ENCODE measurements at regions not wholly inside any gene's neighbourhood (a gene's known extent, or its start where the extent isn't known, plus 50 kb on each side); places are given as distances from the start of the nearest gene placed in this dataset.

- Histone ChIP-seq H3K27me3 (no peaks in the 10 kb centered on the region), H3K36me3 (no peaks in the 10 kb centered on the region), H3K9me3 (no peaks in the 10 kb centered on the region), H3K4me1 (ENCODE audit: control insufficient read depth in 1 of 2, insufficient read depth in 1 of 2, low read depth in 1 of 2, low read length in 1 of 2) (no peaks in the 10 kb centered on the region), H3K4me3 (ENCODE audit: low read depth in 1 of 2, low read length in 1 of 2) (no peak overlapping the region), H3K27ac (no peak overlapping the region)
- TF ChIP-seq, protein P1, sequence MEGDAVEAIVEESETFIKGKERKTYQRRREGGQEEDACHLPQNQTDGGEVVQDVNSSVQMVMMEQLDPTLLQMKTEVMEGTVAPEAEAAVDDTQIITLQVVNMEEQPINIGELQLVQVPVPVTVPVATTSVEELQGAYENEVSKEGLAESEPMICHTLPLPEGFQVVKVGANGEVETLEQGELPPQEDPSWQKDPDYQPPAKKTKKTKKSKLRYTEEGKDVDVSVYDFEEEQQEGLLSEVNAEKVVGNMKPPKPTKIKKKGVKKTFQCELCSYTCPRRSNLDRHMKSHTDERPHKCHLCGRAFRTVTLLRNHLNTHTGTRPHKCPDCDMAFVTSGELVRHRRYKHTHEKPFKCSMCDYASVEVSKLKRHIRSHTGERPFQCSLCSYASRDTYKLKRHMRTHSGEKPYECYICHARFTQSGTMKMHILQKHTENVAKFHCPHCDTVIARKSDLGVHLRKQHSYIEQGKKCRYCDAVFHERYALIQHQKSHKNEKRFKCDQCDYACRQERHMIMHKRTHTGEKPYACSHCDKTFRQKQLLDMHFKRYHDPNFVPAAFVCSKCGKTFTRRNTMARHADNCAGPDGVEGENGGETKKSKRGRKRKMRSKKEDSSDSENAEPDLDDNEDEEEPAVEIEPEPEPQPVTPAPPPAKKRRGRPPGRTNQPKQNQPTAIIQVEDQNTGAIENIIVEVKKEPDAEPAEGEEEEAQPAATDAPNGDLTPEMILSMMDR (IDR thresholded peaks at IDR 0.05): no peak
Observed at GRCh38 chr7:4449263-4449662, 232.8 kb upstream of the FOXK1 start.

GRCh38 chr7:4450483-4450882 lies 231.6 kb upstream of the FOXK1 start:
- H3K9me3 ChIP-seq: no peaks in the 10 kb centered on the region
- H3K27me3 ChIP-seq: no peaks in the 10 kb centered on the region
- H3K27ac ChIP-seq: no peak overlapping the region
- H3K4me1 ChIP-seq (ENCODE audit: control insufficient read depth in 1 of 2, insufficient read depth in 1 of 2, low read depth in 1 of 2, low read length in 1 of 2): no peaks in the 10 kb centered on the region
- H3K36me3 ChIP-seq: no peaks in the 10 kb centered on the region
- H3K4me3 ChIP-seq (ENCODE audit: low read depth in 1 of 2, low read length in 1 of 2): no peak overlapping the region
- TF ChIP-seq, protein P1 (IDR thresholded peaks at IDR 0.05): no peak

DNA sequence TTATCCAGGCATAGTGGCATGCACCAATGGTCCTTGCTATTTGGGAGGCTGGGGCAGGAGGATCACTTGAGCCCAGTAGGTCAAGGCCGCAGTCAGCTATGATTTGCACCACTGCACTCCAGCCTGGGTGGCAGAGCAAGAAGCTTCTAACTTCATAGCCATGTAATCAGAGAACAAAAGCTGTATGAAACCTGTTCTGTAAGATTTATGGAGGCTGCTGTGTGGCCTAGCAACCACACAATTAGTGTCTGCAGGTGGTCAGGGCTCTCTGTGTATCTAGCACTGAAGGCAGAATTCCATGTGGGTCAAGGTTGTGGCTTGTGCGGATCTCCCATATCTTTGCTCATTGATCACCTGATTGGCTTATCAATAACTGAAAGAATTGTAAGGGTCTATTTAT lies 221.5 kb upstream of the FOXK1 start:
- no peaks in the 10 kb centered on the region for H3K9me3 ChIP-seq
- no peaks in the 10 kb centered on the region for H3K27me3 ChIP-seq
- H3K36me3 ChIP-seq: no peaks in the 10 kb centered on the region
- H3K4me1 ChIP-seq (ENCODE audit: control insufficient read depth in 1 of 2, insufficient read depth in 1 of 2, low read depth in 1 of 2, low read length in 1 of 2): no peaks in the 10 kb centered on the region
- no peak overlapping the region for H3K27ac ChIP-seq
- TF ChIP-seq, protein P1 (IDR thresholded peaks at IDR 0.05): no peak
- H3K4me3 ChIP-seq (ENCODE audit: low read depth in 1 of 2, low read length in 1 of 2): no peak overlapping the region

GRCh38 chr7:4461531-4461930 lies 220.6 kb upstream of the FOXK1 start:
- H3K4me1 ChIP-seq (ENCODE audit: control insufficient read depth in 1 of 2, insufficient read depth in 1 of 2, low read depth in 1 of 2, low read length in 1 of 2): no peaks in the 10 kb centered on the region
- no peak overlapping the region for H3K4me3 ChIP-seq (ENCODE audit: low read depth in 1 of 2, low read length in 1 of 2)
- H3K27me3 ChIP-seq: no peaks in the 10 kb centered on the region
- no peaks in the 10 kb centered on the region for H3K9me3 ChIP-seq
- no peak overlapping the region for H3K27ac ChIP-seq
- TF ChIP-seq, protein P1 (IDR thresholded peaks at IDR 0.05): no peak
- no peaks in the 10 kb centered on the region for H3K36me3 ChIP-seq

GRCh38 chr7:4468320-4469102 lies 213.6 kb upstream of the FOXK1 start:
- Histone ChIP-seq H3K4me3 (ENCODE audit: low read depth in 1 of 2, low read length in 1 of 2) (no peak overlapping the region), H3K9me3 (no peaks in the 10 kb centered on the region), H3K4me1 (ENCODE audit: control insufficient read depth in 1 of 2, insufficient read depth in 1 of 2, low read depth in 1 of 2, low read length in 1 of 2) (no peaks in the 10 kb centered on the region), H3K27ac (no peak overlapping the region), H3K27me3 (no peaks in the 10 kb centered on the region), H3K36me3 (no peaks in the 10 kb centered on the region)
- TF ChIP-seq, protein P1 (IDR thresholded peaks at IDR 0.05): no peak

Measured in neutrophil (primary cell).